GM13976 (cell line): ENCODE measurements at regions not wholly inside any gene's neighbourhood (a gene's known extent, or its start where the extent isn't known, plus 50 kb on each side); places are given as distances from the start of the nearest gene placed in this dataset.

Experiments used
- DNase-seq: peaks from one replicate; pipeline ENCODE4 v3.0.0; 2012; ENCODE audit warnings: low spot score
- in situ Hi-C: fragments of 300-500 bp; cut with MboI; formaldehyde crosslinking; loops from one replicate; pipeline ENCODE4 v1.12.0; 2022; ENCODE audit warnings: low sequenced_read_pairs, mixed read lengths, inconsistent platforms; ENCODE audit not compliant: unreplicated experiment
- TF ChIP-seq, protein P1 (sequence below): IDR thresholded peaks from 2 replicates; pipeline ENCODE4 v1.5.1; 2012; ENCODE audit warnings: borderline replicate concordance, mild to moderate bottlenecking; ENCODE audit not compliant: insufficient read depth; ENCODE audit errors: extremely low read depth, missing control alignments, control extremely low read depth

- TF ChIP-seq, protein P1, sequence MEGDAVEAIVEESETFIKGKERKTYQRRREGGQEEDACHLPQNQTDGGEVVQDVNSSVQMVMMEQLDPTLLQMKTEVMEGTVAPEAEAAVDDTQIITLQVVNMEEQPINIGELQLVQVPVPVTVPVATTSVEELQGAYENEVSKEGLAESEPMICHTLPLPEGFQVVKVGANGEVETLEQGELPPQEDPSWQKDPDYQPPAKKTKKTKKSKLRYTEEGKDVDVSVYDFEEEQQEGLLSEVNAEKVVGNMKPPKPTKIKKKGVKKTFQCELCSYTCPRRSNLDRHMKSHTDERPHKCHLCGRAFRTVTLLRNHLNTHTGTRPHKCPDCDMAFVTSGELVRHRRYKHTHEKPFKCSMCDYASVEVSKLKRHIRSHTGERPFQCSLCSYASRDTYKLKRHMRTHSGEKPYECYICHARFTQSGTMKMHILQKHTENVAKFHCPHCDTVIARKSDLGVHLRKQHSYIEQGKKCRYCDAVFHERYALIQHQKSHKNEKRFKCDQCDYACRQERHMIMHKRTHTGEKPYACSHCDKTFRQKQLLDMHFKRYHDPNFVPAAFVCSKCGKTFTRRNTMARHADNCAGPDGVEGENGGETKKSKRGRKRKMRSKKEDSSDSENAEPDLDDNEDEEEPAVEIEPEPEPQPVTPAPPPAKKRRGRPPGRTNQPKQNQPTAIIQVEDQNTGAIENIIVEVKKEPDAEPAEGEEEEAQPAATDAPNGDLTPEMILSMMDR, result no peak
- no peak for DNase-seq
- in situ Hi-C loops, result no loop called here
Observed at GRCh38 chr11:22467741-22468140, 129.6 kb downstream of the SLC17A6 start.

- DNase-seq, result no peak
- in situ Hi-C loops, result no loop called here
- TF ChIP-seq, protein P1, result no peak
Observed at GRCh38 chr11:22467248-22467647, 129.1 kb downstream of the SLC17A6 start.

GRCh38 chr11:22466809-22467208 lies 128.6 kb downstream of the SLC17A6 start:
- no peak for DNase-seq
- TF ChIP-seq, protein P1, result no peak
- in situ Hi-C loops, result no loop called here

DNA sequence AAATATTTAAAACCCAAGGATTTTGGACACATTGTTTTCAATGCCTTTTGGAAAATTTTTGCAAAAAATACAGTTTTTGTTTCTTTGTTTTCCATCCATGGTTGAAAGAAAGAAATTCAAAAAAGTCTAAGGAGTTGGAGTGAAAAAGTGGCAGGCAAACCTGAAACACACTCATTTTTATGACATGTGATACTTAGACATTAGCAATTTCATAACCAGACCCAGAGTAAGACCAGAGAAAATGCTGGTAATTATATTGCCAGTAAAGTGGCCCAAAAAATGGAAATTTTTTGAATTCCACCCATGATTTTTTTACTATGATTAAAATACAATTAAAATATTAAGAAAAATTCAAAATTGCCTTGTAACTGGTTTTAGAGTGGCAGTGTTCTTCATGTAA lies 128.2 kb downstream of the SLC17A6 start:
- in situ Hi-C loops, result no loop called here
- DNase-seq, result no peak
- TF ChIP-seq, protein P1, result no peak

DNA sequence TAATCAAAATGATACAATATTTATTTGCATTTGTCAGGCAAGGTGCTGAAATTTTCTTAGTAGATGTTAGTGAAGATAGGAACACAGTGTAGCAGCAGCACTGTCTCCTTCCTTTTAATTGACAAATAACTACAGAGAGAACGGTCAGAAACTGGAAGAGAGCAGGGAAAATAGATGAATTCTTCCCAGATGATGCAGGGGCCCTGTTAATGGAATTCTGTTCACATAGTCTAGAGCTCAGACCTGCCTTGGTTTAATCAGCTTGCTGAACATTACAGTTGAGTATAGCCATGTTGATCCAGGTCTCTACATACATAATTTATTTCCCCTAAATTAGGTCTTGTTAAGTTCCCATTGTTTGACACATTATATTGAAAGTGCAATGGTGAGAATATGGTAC lies 127.4 kb downstream of the SLC17A6 start:
- no peak for DNase-seq
- in situ Hi-C loops, result no loop called here
- TF ChIP-seq, protein P1, result no peak

GRCh38 chr11:22461626-22462025 lies 123.4 kb downstream of the SLC17A6 start:
- in situ Hi-C loops, result no loop called here
- TF ChIP-seq, protein P1, result no peak
- DNase-seq, result no peak

DNA sequence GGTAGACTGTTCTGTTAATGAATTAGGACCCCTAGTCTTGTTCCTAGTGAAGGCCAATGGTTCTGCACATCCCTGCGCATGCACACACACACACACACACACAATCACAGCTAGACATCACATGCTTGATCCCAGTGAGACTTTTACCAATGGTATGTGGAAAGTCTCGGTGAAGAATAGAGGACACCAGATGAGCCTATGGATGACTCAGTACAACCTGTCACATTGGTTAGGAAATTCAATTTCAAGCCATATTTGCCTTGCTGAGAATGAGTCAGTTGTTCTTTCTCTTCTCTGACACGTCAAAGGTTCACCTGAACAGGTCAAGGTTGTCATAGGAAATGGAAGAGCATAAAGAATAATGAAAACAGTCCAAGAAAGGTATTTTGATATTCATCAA lies 122.0 kb downstream of the SLC17A6 start:
- in situ Hi-C loops, result no loop called here
- TF ChIP-seq, protein P1, result no peak

More for the DNA sequence above, 122.0 kb downstream of the SLC17A6 start:
- no peak for DNase-seq
